H1 (cell line): ENCODE measurements at regions not wholly inside any gene's neighbourhood (a gene's known extent, or its start where the extent isn't known, plus 50 kb on each side); places are given as distances from the start of the nearest gene placed in this dataset.

Source experiments
- CTCF ChIA-PET: fragments of 300-600 bp; sonication (Branson Sonifier 250); formaldehyde crosslinking; loops from one replicate; lab custom pipeline; 2021; ENCODE audit not compliant: partially characterized antibody; lab: Charles Lee
- POLR2A ChIA-PET: fragments of 300-600 bp; sonication (Branson Sonifier 250); formaldehyde crosslinking; loops from one replicate; lab custom pipeline; 2021; ENCODE audit warnings: inconsistent platforms; ENCODE audit not compliant: partially characterized antibody; lab: Charles Lee
- DNase-seq, 2 experiments: peaks; one replicate each; pipeline versions ENCODE4 v3.0.0 to v3.0.0-alpha.2; 2010 to 2022; ENCODE audit warnings: low spot score in 2 of 2, low read depth in 1 of 2, mixed read lengths in 1 of 2
- FAIRE-seq: peaks from 2 replicates; lab custom pipeline; 2011; peaks lifted over from hg19 to GRCh38; lab: Jason Lieb, UNC
- H2AFZ ChIP-seq: 2 replicates; pipeline ENCODE4 v1.8.1; 2012; ENCODE audit warnings: low read length, inconsistent platforms
- H2AK5ac ChIP-seq: 2 replicates; pipeline ENCODE4 v1.6.1; 2013; ENCODE audit warnings: low read depth, low read length
- H2BK120ac ChIP-seq: replicated peaks from 2 replicates; pipeline ENCODE3; 2013; ENCODE audit warnings: low read depth, low read length, inconsistent platforms
- H2BK12ac ChIP-seq: 2 replicates; pipeline ENCODE4 v1.6.1; 2013; ENCODE audit warnings: low read depth, low read length
- H2BK15ac ChIP-seq: 2 replicates; pipeline ENCODE4 v1.6.1; 2013; ENCODE audit warnings: low read length
- H2BK20ac ChIP-seq: 2 replicates; pipeline ENCODE4 v1.6.1; 2013; ENCODE audit warnings: low read length
- H2BK5ac ChIP-seq: 2 replicates; pipeline ENCODE4 v1.6.1; 2013; ENCODE audit warnings: low read depth, low read length
- H3K14ac ChIP-seq: 2 replicates; pipeline ENCODE4 v1.6.1; 2013; ENCODE audit warnings: inconsistent platforms; ENCODE audit not compliant: insufficient read length
- H3K18ac ChIP-seq: 2 replicates; pipeline ENCODE4 v1.6.1; 2013; ENCODE audit warnings: low read length; ENCODE audit errors: extremely low read depth
- H3K23ac ChIP-seq: 2 replicates; pipeline ENCODE4 v1.6.1; 2013; ENCODE audit warnings: inconsistent platforms; ENCODE audit not compliant: insufficient read length
- H3K23me2 ChIP-seq: 2 replicates; pipeline ENCODE4 v1.6.1; 2013; ENCODE audit warnings: low read depth, low read length
- H3K27ac ChIP-seq: 2 replicates; pipeline ENCODE4 v1.6.1; 2011; ENCODE audit warnings: low read depth, low read length, inconsistent platforms
- H3K27me3 ChIP-seq, 4 experiments: replicated peaks in 1 of 4; 1 replicate in 1 of 4; 2 replicates in 3 of 4; pipeline versions ENCODE4 v1.6.1 to v1.8.1; 2011 to 2013; ENCODE audit warnings: low read length in 3 of 4, mild to moderate bottlenecking in 3 of 4, inconsistent platforms in 2 of 4, mixed read lengths in 2 of 4, moderate library complexity in 1 of 4; ENCODE audit not compliant: control insufficient read depth in 3 of 4, insufficient read depth in 3 of 4; ENCODE audit errors: extremely low read depth in 1 of 4
- H3K36me3 ChIP-seq, 4 experiments: 2 replicates each; pipeline versions ENCODE4 v1.6.1 to v1.8.1; 2011 to 2013; ENCODE audit warnings: mild to moderate bottlenecking in 4 of 4, low read length in 3 of 4, moderate library complexity in 2 of 4, control low read depth in 1 of 4, inconsistent platforms in 1 of 4; ENCODE audit not compliant: insufficient read depth in 4 of 4, control insufficient read depth in 2 of 4
- H3K4ac ChIP-seq: replicated peaks from 2 replicates; pipeline ENCODE3; 2013; ENCODE audit warnings: low read length, low read depth, mixed read lengths, inconsistent platforms; ENCODE audit not compliant: insufficient read length
- H3K4me1 ChIP-seq, 4 experiments: replicated peaks in 1 of 4; 1 replicate in 1 of 4; 2 replicates in 3 of 4; pipeline versions ENCODE4 v1.6.1 to v1.8.1; 2011 to 2013; ENCODE audit warnings: low read length in 3 of 4, inconsistent platforms in 2 of 4, mixed read lengths in 1 of 4; ENCODE audit not compliant: insufficient read depth in 4 of 4, control insufficient read depth in 3 of 4
- H3K4me2 ChIP-seq, 2 experiments: 2 replicates each; pipeline versions ENCODE4 v1.6.1 to v1.8.1; 2011 to 2013; ENCODE audit warnings: low read depth in 2 of 2, low read length in 2 of 2, control low read depth in 1 of 2, inconsistent platforms in 1 of 2, mild to moderate bottlenecking in 1 of 2; ENCODE audit not compliant: insufficient read depth in 1 of 2
- H3K4me3 ChIP-seq, 4 experiments: fragments of 200-600, 300-600 bp in 1 of 4; sonication (generic), shearing (Covaris generic), sonication (Bioruptor Twin) in 1 of 4; 2 replicates each; pipeline versions ENCODE4 v1.5.1 to v1.8.1; 2011 to 2016; ENCODE audit warnings: low read length in 4 of 4, low read depth in 3 of 4, control low read depth in 2 of 4, inconsistent platforms in 2 of 4, mild to moderate bottlenecking in 2 of 4, mixed read lengths in 1 of 4, moderate library complexity in 1 of 4; ENCODE audit not compliant: insufficient read depth in 2 of 4; ENCODE audit errors: extremely low read depth in 1 of 4
- H3K56ac ChIP-seq: replicated peaks from 2 replicates; pipeline ENCODE3; 2013; ENCODE audit warnings: low read depth, mild to moderate bottlenecking, mixed read lengths, low read length, inconsistent platforms; ENCODE audit not compliant: insufficient read length
- H3K79me1 ChIP-seq: 2 replicates; pipeline ENCODE4 v1.6.1; 2013; ENCODE audit warnings: low read depth, low read length, control low read depth
- H3K79me2 ChIP-seq, 2 experiments: 2 replicates each; pipeline versions ENCODE4 v1.6.1 to v1.8.1; 2012 to 2013; ENCODE audit warnings: low read length in 2 of 2, mild to moderate bottlenecking in 2 of 2, inconsistent platforms in 1 of 2; ENCODE audit not compliant: insufficient read depth in 2 of 2, control insufficient read depth in 1 of 2
- H3K9ac ChIP-seq, 4 experiments: replicated peaks in 1 of 4; 1 replicate in 1 of 4; 2 replicates in 3 of 4; pipeline versions ENCODE4 v1.6.1 to v1.8.1; 2011 to 2013; ENCODE audit warnings: low read depth in 3 of 4, low read length in 3 of 4, control low read depth in 2 of 4, mild to moderate bottlenecking in 2 of 4, moderate library complexity in 2 of 4, inconsistent platforms in 1 of 4; ENCODE audit errors: extremely low read depth in 1 of 4
- H3K9me3 ChIP-seq, 2 experiments: 2 replicates each; pipeline versions ENCODE4 v1.6.1 to v1.8.1; 2012 to 2013; ENCODE audit warnings: mild to moderate bottlenecking in 2 of 2, moderate library complexity in 2 of 2, control low read depth in 1 of 2, inconsistent platforms in 1 of 2, low read depth in 1 of 2, low read length in 1 of 2, mixed read lengths in 1 of 2; ENCODE audit not compliant: insufficient read depth in 2 of 2
- H4K20me1 ChIP-seq, 2 experiments: replicated peaks in 1 of 2; 2 replicates each; pipeline versions ENCODE3 to v1.8.1; 2011 to 2013; ENCODE audit warnings: inconsistent platforms in 2 of 2, low read length in 2 of 2, mild to moderate bottlenecking in 1 of 2; ENCODE audit not compliant: insufficient read depth in 2 of 2, control insufficient read depth in 1 of 2
- H4K5ac ChIP-seq: 2 replicates; pipeline ENCODE4 v1.6.1; 2013; ENCODE audit warnings: low read length, low read depth, mixed read lengths, inconsistent platforms; ENCODE audit not compliant: insufficient read length
- H4K8ac ChIP-seq: 2 replicates; pipeline ENCODE4 v1.8.0; 2013; ENCODE audit warnings: mild to moderate bottlenecking, moderate library complexity, low read length, inconsistent platforms; ENCODE audit not compliant: insufficient read depth; ENCODE audit errors: extremely low read depth
- H4K91ac ChIP-seq: replicated peaks from 2 replicates; pipeline ENCODE3; 2013; ENCODE audit warnings: low read length, mixed read lengths, inconsistent platforms; ENCODE audit not compliant: insufficient read length
- CBX5 ChIP-seq: fragments of 300-800, 300-1000 bp; sonication (generic); IDR thresholded peaks from 2 replicates; pipeline ENCODE4 v1.7.1; 2016; ENCODE audit warnings: antibody characterized with exemption, low read length, low read depth
- HDAC2 ChIP-seq, 2 experiments: fragments of 300-600 bp in 1 of 2; sonication (generic) in 1 of 2; IDR thresholded peaks; 2 replicates each; pipeline ENCODE4 v1.6.1; 2011 to 2012; ENCODE audit warnings: low read depth in 2 of 2, low read length in 2 of 2, mild to moderate bottlenecking in 2 of 2, moderate library complexity in 2 of 2, borderline replicate concordance in 1 of 2, inconsistent platforms in 1 of 2
- JUND ChIP-seq: IDR thresholded peaks from 2 replicates; pipeline ENCODE4 v1.6.1; 2011; ENCODE audit warnings: mild to moderate bottlenecking, improper control_type of control experiment, low read length
- SAP30 ChIP-seq: fragments of 300-600 bp; sonication (generic); IDR thresholded peaks from 2 replicates; pipeline ENCODE4 v1.7.1; 2012; ENCODE audit warnings: low read length, moderate library complexity, mild to moderate bottlenecking, inconsistent platforms; ENCODE audit not compliant: insufficient read depth, insufficient replicate concordance
- YY1 ChIP-seq: IDR thresholded peaks from 2 replicates; pipeline ENCODE4 v1.6.1; 2011; ENCODE audit warnings: low read depth, mild to moderate bottlenecking, low read length
- WGBS, 2 experiments: shearing (Covaris generic) in 1 of 2; methylation state at CpG; one replicate each; pipeline versions ENCODE4 v1.1.6 to v1.1.7; 2013 to 2015; ENCODE audit warnings: low lambda C conversion rate in 2 of 2, mixed read lengths in 2 of 2, inconsistent platforms in 1 of 2, low coverage in 1 of 2, missing lambda C conversion rate in 1 of 2; ENCODE audit not compliant: insufficient replicate concordance in 2 of 2, insufficient coverage in 1 of 2, insufficient read length in 1 of 2; ENCODE audit errors: extremely low coverage in 1 of 2, missing lambda C conversion rate in 1 of 2; 5-methylcytosine and 5-hydroxymethylcytosine counted together
- TF ChIP-seq, protein P1 (sequence below): IDR thresholded peaks from 2 replicates; pipeline ENCODE4 v1.6.1; 2012; ENCODE audit warnings: inconsistent platforms

DNA sequence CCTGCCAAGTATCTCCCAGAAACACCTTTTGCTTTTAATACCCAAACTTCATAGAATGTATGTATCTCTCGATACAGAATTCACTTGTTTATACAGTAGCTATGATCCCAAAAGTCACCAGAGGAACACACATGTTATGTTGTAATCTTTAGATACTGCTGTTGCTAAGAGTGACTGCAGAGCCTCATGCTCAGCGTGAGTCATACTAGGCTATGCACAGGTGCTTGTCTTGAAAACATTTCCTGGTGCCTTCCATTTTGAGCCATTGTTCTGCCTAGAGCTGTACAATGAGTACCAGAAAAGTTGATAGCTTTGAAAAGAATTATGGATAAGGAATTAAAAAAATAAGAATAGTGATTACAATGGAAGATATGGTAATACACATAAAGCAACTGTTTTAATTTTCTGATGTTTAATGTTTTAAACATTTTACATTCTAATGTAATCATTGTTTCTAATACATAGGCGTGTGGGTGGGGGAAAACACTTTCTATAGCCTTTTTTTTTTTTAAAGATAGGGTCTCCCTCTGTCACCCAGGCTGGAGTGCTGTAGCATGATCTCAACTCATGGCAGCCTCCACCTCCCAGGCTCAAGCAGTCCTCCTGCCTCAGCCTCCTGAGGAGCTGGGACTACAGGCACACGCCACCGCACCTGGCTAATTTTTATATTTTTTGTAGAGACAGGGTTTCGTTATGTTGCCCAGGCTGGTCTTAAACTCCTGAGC lies 79.4 kb downstream of the CD24 start:
- H2BK5ac ChIP-seq = peak overlapping the region; percentile 80; the same call in 1 of the 2 replicates
- H3K4me1 ChIP-seq = peaks cover 0 to 9% (median 4%) of the 10 kb centered on the region in 4 experiments; a peak in 5 of 7 replicates
- no peak overlapping the region for H2AK5ac ChIP-seq
- H3K9ac ChIP-seq = no peak overlapping the region
- H3K4me3 ChIP-seq = no peak overlapping the region
- no peaks in the 10 kb centered on the region for H3K79me1 ChIP-seq
- no peaks in the 10 kb centered on the region for H3K27me3 ChIP-seq
- no peaks in the 10 kb centered on the region for H3K79me2 ChIP-seq
- peak overlapping the region; percentile 25 for H4K91ac ChIP-seq
- H3K18ac ChIP-seq = peak overlapping the region; percentile 94; the same call in 1 of the 2 replicates
- H4K20me1 ChIP-seq = no peaks in the 10 kb centered on the region
- DNase-seq (no peak), FAIRE-seq (no peak)
- peaks cover 6 to 7% of the 10 kb centered on the region in 2 experiments; a peak in 3 of 4 replicates for H3K9me3 ChIP-seq
- H3K23ac ChIP-seq = no peak overlapping the region
- H3K4ac ChIP-seq = no peak overlapping the region
- H3K23me2 ChIP-seq = no peaks in the 10 kb centered on the region
- peaks cover 0 to 6% (median 0%) of the 10 kb centered on the region in 4 experiments; a peak in 1 of 8 replicates for H3K36me3 ChIP-seq
- no peak overlapping the region for H3K14ac ChIP-seq
- no peak overlapping the region for H3K27ac ChIP-seq
- no peak overlapping the region for H2BK12ac ChIP-seq
- CTCF ChIA-PET = interaction anchor here (1.1 kb wide), 1 partner anchor 28 kb away, joined by 4 read pairs; no protein-coding TSS in a partner anchor
- H2BK15ac ChIP-seq = no peak overlapping the region
- H3K56ac ChIP-seq = no peak overlapping the region
- peak overlapping the region; percentile 68; the same call in 1 of the 2 replicates for H2BK20ac ChIP-seq
- H4K8ac ChIP-seq = no peak overlapping the region
- peak overlapping the region; percentile 41 to 43; a peak in 3 of 4 replicates for H3K4me2 ChIP-seq
- H2AFZ ChIP-seq = no peak overlapping the region
- WGBS, 2 experiments = 55% methylated on average over 6 of the region's 6 CpGs; no CpG with 5 or more reads in 1 of the 2 experiments
- H4K5ac ChIP-seq = peak overlapping the region; percentile 85
- peak overlapping the region; percentile 45 for H2BK120ac ChIP-seq
- no peak for TF ChIP-seq CBX5
- TF ChIP-seq YY1 = 0 out of 2 replicates have a peak, but pooled peaks have one; percentile 30
- TF ChIP-seq JUND = peak; percentile 38; the same call in 1 of the 2 replicates
- TF ChIP-seq HDAC2 (IDR thresholded peaks at IDR 0.05; ENCODE audit: borderline replicate concordance in 1 of 2, low read depth in 2 of 2, low read length in 2 of 2) = peak in 1 of 2 experiments; percentile 56; a peak in 1 of 4 replicates
- TF ChIP-seq, protein P1, sequence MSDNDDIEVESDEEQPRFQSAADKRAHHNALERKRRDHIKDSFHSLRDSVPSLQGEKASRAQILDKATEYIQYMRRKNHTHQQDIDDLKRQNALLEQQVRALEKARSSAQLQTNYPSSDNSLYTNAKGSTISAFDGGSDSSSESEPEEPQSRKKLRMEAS = 0 out of 2 replicates have a peak, but pooled peaks have one; percentile 20
- no peak for TF ChIP-seq SAP30
- POLR2A ChIA-PET = interaction anchor here (1.1 to 2.8 kb wide), 2 partner anchors 9 to 79 kb away, joined by 3 to 13 read pairs; partner anchors contain the start of gene CD24
